ENCODE measurements at regions not wholly inside any gene's neighbourhood (a gene's known extent, or its start where the extent isn't known, plus 50 kb on each side); places are given as distances from the start of the nearest gene placed in this dataset.

DNA sequence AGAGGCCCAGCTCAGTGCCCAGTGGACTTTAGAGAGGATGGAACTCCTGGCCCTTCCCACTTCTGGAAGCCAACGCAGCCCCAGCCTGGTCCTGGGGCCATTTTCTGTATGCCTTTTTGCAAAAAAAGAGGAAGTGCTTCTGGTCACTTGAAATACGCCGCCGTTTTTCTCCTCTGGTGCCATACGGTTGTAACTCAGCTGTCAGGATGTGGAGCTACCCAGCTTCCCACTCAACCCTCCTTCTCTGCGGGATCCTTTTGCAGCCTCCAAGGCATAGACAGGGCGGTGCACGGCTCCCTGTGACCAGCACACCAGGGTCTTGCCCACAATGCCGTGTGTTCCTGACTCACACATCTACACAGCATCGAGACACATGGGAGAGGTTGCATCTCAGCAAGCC is 369.6 kb downstream of the TCERG1L start:
- Histone ChIP-seq H3K4me3 (no peak overlapping the region), H3K27ac (no peak overlapping the region), H3K9me3 (no peaks in the 10 kb centered on the region), H3K4me1 (no peaks in the 10 kb centered on the region), H3K36me3 (no peaks in the 10 kb centered on the region), H3K27me3 (peaks cover 0 to 43% (median 14%) of the 10 kb centered on the region in 7 donors)
- 76 to 84% methylated on average over 10 of the region's 10 CpGs for WGBS, 2 donors
- no peak for ATAC-seq
- TF ChIP-seq, protein P1, sequence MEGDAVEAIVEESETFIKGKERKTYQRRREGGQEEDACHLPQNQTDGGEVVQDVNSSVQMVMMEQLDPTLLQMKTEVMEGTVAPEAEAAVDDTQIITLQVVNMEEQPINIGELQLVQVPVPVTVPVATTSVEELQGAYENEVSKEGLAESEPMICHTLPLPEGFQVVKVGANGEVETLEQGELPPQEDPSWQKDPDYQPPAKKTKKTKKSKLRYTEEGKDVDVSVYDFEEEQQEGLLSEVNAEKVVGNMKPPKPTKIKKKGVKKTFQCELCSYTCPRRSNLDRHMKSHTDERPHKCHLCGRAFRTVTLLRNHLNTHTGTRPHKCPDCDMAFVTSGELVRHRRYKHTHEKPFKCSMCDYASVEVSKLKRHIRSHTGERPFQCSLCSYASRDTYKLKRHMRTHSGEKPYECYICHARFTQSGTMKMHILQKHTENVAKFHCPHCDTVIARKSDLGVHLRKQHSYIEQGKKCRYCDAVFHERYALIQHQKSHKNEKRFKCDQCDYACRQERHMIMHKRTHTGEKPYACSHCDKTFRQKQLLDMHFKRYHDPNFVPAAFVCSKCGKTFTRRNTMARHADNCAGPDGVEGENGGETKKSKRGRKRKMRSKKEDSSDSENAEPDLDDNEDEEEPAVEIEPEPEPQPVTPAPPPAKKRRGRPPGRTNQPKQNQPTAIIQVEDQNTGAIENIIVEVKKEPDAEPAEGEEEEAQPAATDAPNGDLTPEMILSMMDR (IDR thresholded peaks at IDR 0.05) = no peak
- intact Hi-C loops (cut with DNase I) = no loop called here
- DNase-seq = no peak

DNA sequence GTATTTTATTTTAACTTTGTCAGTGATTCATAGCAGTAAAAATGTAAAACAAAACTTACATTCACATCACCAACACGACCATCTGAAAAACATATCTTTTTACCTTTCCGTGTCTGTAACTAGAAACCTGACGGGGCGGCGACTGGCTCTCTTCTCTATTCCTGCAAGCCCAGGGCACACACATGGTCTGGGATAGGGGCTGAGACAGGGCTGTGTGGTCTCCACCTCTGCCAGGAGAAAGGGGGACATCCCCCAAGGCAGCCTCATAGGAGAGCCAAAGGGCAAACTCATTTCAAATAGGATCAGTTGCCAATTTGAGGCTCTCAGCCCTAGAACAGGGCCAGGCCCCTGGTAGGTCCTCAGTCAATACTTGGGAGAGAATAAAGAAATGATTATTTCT is 359.4 kb downstream of the TCERG1L start:
- H3K36me3 ChIP-seq = no peaks in the 10 kb centered on the region
- TF ChIP-seq, protein P1 (IDR thresholded peaks at IDR 0.05) = no peak
- 90 to 94% methylated on average over 5 of the region's 5 CpGs for WGBS, 2 donors

DNA sequence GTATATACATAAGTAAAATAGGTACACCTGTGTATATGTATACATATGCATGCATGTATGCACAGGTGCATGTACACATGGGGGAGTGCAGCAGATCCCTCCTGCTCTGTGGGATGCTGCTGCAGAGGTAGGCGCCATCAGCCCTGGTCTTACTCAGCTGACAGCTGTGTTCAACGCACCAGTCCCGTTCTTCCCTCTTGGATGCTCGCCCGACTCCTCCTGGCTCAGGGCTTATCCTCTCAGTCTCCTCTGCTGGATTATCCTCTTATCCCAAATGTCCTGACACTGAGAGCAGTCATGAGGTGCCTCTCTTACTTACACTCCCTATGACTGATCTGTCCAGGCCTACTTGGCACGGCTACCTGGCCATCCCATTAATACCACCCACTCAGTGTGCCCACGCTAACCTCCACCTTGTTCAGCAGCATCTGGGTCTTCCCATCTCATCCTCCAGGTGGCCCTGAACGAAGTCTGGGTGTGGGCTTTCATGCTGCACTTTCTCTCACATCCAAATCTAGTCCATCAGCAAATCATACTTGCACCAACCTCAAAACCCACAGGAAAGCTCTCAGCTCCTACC is 357.1 kb downstream of the TCERG1L start:
- Histone ChIP-seq H3K36me3 (no peaks in the 10 kb centered on the region), H3K4me3 (no peak overlapping the region), H3K27ac (no peak overlapping the region), H3K27me3 (peaks cover 0 to 52% (median 18%) of the 10 kb centered on the region in 7 donors), H3K9me3 (no peaks in the 10 kb centered on the region), H3K4me1 (no peaks in the 10 kb centered on the region)
- ATAC-seq = no peak
- intact Hi-C loops (cut with DNase I) = no loop called here
- DNase-seq = no peak
- 57 to 59% methylated on average over 8 of the region's 8 CpGs for WGBS, 2 donors
- TF ChIP-seq, protein P1 (IDR thresholded peaks at IDR 0.05) = no peak

More for the DNA sequence above, 359.4 kb downstream of the TCERG1L start:
- no peak for ATAC-seq
- Histone ChIP-seq H3K27me3 (peaks cover 0 to 55% (median 25%) of the 10 kb centered on the region in 7 donors), H3K27ac (no peak overlapping the region), H3K4me3 (no peak overlapping the region), H3K4me1 (no peaks in the 10 kb centered on the region), H3K9me3 (no peaks in the 10 kb centered on the region)
- DNase-seq = no peak
- intact Hi-C loops (cut with DNase I) = no loop called here

- intact Hi-C loops (cut with DNase I) = no loop called here
- no peaks in the 10 kb centered on the region for H3K9me3 ChIP-seq
- no peak for DNase-seq
- H3K36me3 ChIP-seq = no peaks in the 10 kb centered on the region
- H3K27me3 ChIP-seq = peaks cover 0 to 34% (median 12%) of the 10 kb centered on the region in 7 donors
- ATAC-seq = no peak
- TF ChIP-seq, protein P1 (IDR thresholded peaks at IDR 0.05) = no peak
- no peak overlapping the region for H3K4me3 ChIP-seq
- 55 to 56% methylated on average over 8 of the region's 8 CpGs for WGBS, 2 donors
- H3K4me1 ChIP-seq = no peaks in the 10 kb centered on the region
- H3K27ac ChIP-seq = no peak overlapping the region
These were observed 355.3 kb downstream of the TCERG1L start for GRCh38 chr10:130956251-130956650.
